AG09309 (cell line): ENCODE measurements at regions not wholly inside any gene's neighbourhood (a gene's known extent, or its start where the extent isn't known, plus 50 kb on each side); places are given as distances from the start of the nearest gene placed in this dataset.

ENCODE experiments used
- DNase-seq: peaks from one replicate; pipeline ENCODE4 v3.0.0-alpha.2; 2010; ENCODE audit warnings: low read depth
- H3K4me3 ChIP-seq: 2 replicates; pipeline ENCODE4 v1.5.1; 2011; ENCODE audit warnings: mild to moderate bottlenecking, low read depth, low read length, moderate library complexity; ENCODE audit not compliant: control insufficient read depth
- TF ChIP-seq, protein P1 (sequence below): IDR thresholded peaks from 2 replicates; pipeline ENCODE4 v1.5.1; 2011; ENCODE audit warnings: mild to moderate bottlenecking, low read depth, low read length, inconsistent platforms; ENCODE audit not compliant: insufficient read depth, control insufficient read depth; ENCODE audit errors: missing control alignments

GRCh38 chr18:37958499-37958898 is 392.9 kb upstream of the CELF4 start:
- H3K4me3 ChIP-seq = no peak overlapping the region
- no peak for DNase-seq
- TF ChIP-seq, protein P1, sequence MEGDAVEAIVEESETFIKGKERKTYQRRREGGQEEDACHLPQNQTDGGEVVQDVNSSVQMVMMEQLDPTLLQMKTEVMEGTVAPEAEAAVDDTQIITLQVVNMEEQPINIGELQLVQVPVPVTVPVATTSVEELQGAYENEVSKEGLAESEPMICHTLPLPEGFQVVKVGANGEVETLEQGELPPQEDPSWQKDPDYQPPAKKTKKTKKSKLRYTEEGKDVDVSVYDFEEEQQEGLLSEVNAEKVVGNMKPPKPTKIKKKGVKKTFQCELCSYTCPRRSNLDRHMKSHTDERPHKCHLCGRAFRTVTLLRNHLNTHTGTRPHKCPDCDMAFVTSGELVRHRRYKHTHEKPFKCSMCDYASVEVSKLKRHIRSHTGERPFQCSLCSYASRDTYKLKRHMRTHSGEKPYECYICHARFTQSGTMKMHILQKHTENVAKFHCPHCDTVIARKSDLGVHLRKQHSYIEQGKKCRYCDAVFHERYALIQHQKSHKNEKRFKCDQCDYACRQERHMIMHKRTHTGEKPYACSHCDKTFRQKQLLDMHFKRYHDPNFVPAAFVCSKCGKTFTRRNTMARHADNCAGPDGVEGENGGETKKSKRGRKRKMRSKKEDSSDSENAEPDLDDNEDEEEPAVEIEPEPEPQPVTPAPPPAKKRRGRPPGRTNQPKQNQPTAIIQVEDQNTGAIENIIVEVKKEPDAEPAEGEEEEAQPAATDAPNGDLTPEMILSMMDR = no peak

GRCh38 chr18:37956902-37957301 is 391.3 kb upstream of the CELF4 start:
- no peak overlapping the region for H3K4me3 ChIP-seq
- TF ChIP-seq, protein P1 = no peak
- DNase-seq = no peak

- TF ChIP-seq, protein P1 = no peak
- no peak overlapping the region for H3K4me3 ChIP-seq
- DNase-seq = no peak
Measured at GRCh38 chr18:37956020-37956419, 390.4 kb upstream of the CELF4 start.

- H3K4me3 ChIP-seq = no peak overlapping the region
- TF ChIP-seq, protein P1 = no peak
Measured at GRCh38 chr18:37955201-37955600, 389.6 kb upstream of the CELF4 start.

DNA sequence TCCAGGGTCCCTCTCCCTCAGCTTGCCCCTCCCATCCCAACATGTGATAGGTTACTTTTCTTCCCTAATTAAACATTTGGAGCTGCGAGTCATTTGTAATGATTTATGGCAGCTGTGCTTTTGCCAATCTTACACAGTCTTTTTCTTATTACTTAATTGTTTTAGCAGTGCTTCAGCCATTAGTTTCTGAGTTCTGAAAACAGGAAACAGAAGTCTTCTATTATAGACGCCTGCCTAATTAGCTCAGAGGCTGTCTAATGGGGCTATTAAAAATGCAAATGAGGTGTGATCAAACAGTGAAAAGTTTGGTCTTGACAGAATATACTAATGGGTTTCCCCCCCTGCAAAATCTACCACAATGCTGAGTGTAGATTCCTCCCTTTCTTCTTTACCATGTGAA is 388.3 kb upstream of the CELF4 start:
- TF ChIP-seq, protein P1 = no peak
- no peak overlapping the region for H3K4me3 ChIP-seq
- DNase-seq = no peak

More at GRCh38 chr18:37955201-37955600, 389.6 kb upstream of the CELF4 start:
- no peak for DNase-seq

DNA sequence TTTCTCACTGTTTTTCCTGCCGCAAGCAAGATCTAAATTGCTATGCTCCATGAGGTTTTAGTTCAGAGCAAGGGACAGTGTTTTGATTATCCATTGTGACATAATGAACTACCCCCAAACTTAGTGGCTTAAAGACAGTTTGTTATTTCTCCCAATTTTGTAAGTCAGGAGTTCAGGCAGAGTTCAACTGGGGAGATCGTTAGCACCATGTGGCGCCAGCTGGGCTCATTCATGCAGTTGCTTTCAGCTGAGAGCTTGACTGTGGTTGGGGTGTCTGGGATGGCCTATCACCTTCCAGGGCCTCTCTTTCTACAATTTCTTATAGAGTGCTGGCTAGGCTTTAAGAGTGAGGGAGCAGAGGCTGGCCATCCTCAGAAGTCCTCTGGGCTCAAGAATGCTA is 382.9 kb upstream of the CELF4 start:
- DNase-seq = no peak
- TF ChIP-seq, protein P1 = no peak
- H3K4me3 ChIP-seq = no peak overlapping the region

GRCh38 chr18:37946324-37946723 is 380.7 kb upstream of the CELF4 start:
- TF ChIP-seq, protein P1 = no peak
- no peak overlapping the region for H3K4me3 ChIP-seq
- DNase-seq = no peak
